ENCODE measurements at regions not wholly inside any gene's neighbourhood (a gene's known extent, or its start where the extent isn't known, plus 50 kb on each side); places are given as distances from the start of the nearest gene placed in this dataset.

- TF ChIP-seq CTCF (IDR thresholded peaks at IDR 0.05) = no peak
- no peak for TF ChIP-seq POLR2A (IDR thresholded peaks at IDR 0.05)
These were observed 424.4 kb downstream of the DAD1 start for GRCh38 chr14:22164616-22165015.
